IMR-90 (cell line): ENCODE measurements at regions not wholly inside any gene's neighbourhood (a gene's known extent, or its start where the extent isn't known, plus 50 kb on each side); places are given as distances from the start of the nearest gene placed in this dataset.

Source experiments
- ATAC-seq: fragments of 200-7000 bp; cut with Tn5 transposase; 2 replicates; pipeline ENCODE4 v1.9.1; 2020; ENCODE audit warnings: low read depth, mild to moderate bottlenecking, moderate library complexity
- BruUV-seq: library from RNA; stranded (reverse); fragments of 400-500 nt; replicated peaks from 2 replicates; lab custom pipeline; 2021; lab: Mats Ljungman, UMichigan
- CTCF ChIA-PET: fragments of 300-600 bp; formaldehyde crosslinking; extraction: SDS; loops from one replicate; lab custom pipeline; 2021; ENCODE audit warnings: antibody characterized with exemption; lab: Yijun Ruan, JAX
- POLR2A ChIA-PET: fragments of 300-600 bp; sonication (Branson Sonifier 250); formaldehyde crosslinking; loops from one replicate; lab custom pipeline; 2022; ENCODE audit warnings: antibody characterized with exemption; ENCODE audit not compliant: unreplicated experiment; lab: Charles Lee
- DNase-seq: peaks from one replicate; pipeline ENCODE4 v3.0.0; 2013
- H2AFZ ChIP-seq: replicated peaks from 2 replicates; pipeline ENCODE3; 2013; ENCODE audit warnings: low read length, mild to moderate bottlenecking; ENCODE audit not compliant: poor library complexity
- H2AK5ac ChIP-seq: 2 replicates; pipeline ENCODE4 v1.6.1; 2013; ENCODE audit warnings: low read depth, low read length, inconsistent platforms
- H2AK9ac ChIP-seq: replicated peaks from 2 replicates; pipeline ENCODE3; 2013; ENCODE audit warnings: mild to moderate bottlenecking, low read depth, low read length, moderate library complexity; ENCODE audit not compliant: poor library complexity
- H2BK120ac ChIP-seq: 2 replicates; pipeline ENCODE4 v1.6.1; 2013; ENCODE audit warnings: low read depth, low read length, inconsistent platforms
- H2BK15ac ChIP-seq: 3 replicates; pipeline ENCODE4 v1.6.1; 2013; ENCODE audit warnings: low read depth, low read length, inconsistent platforms
- H2BK20ac ChIP-seq: 2 replicates; pipeline ENCODE4 v1.6.1; 2013; ENCODE audit warnings: low read depth, mild to moderate bottlenecking, inconsistent platforms, low read length, moderate library complexity
- H2BK5ac ChIP-seq: 2 replicates; pipeline ENCODE4 v1.6.1; 2013; ENCODE audit warnings: mild to moderate bottlenecking, low read depth, low read length, inconsistent platforms; ENCODE audit not compliant: poor library complexity, severe bottlenecking
- H3K14ac ChIP-seq: replicated peaks from 2 replicates; pipeline ENCODE4 v1.6.1; 2013; ENCODE audit warnings: low read depth, low read length, inconsistent platforms
- H3K18ac ChIP-seq: 2 replicates; pipeline ENCODE4 v1.6.1; 2013; ENCODE audit warnings: low read depth, low read length, control low read depth
- H3K23ac ChIP-seq: 2 replicates; pipeline ENCODE4 v1.6.1; 2013; ENCODE audit warnings: low read depth, low read length, inconsistent platforms
- H3K27ac ChIP-seq: 2 replicates; pipeline ENCODE4 v1.5.1; 2013; ENCODE audit warnings: mild to moderate bottlenecking, control low read depth, low read length; ENCODE audit not compliant: insufficient read depth
- H3K27me3 ChIP-seq: 2 replicates; pipeline ENCODE4 v1.6.1; 2013; ENCODE audit warnings: low read length; ENCODE audit not compliant: control insufficient read depth, insufficient read depth
- H3K36me3 ChIP-seq: 2 replicates; pipeline ENCODE4 v1.6.1; 2013; ENCODE audit warnings: low read length, mixed read lengths; ENCODE audit not compliant: control insufficient read depth, insufficient read depth
- H3K4ac ChIP-seq: 2 replicates; pipeline ENCODE4 v1.6.1; 2013; ENCODE audit warnings: low read depth, low read length, inconsistent platforms
- H3K4me1 ChIP-seq: 2 replicates; pipeline ENCODE4 v1.6.1; 2013; ENCODE audit warnings: low read length, mixed read lengths; ENCODE audit not compliant: control insufficient read depth, insufficient read depth
- H3K4me2 ChIP-seq: 2 replicates; pipeline ENCODE4 v1.6.1; 2013; ENCODE audit warnings: low read depth, mild to moderate bottlenecking, control low read depth, low read length, moderate library complexity
- H3K4me3 ChIP-seq: 2 replicates; pipeline ENCODE4 v1.5.1; 2013; ENCODE audit warnings: low read depth, mild to moderate bottlenecking, control low read depth, low read length, moderate library complexity; ENCODE audit not compliant: insufficient read depth
- H3K56ac ChIP-seq: 2 replicates; pipeline ENCODE4 v1.6.1; 2013; ENCODE audit warnings: low read length, inconsistent platforms; ENCODE audit not compliant: insufficient read depth; ENCODE audit errors: extremely low read depth
- H3K79me1 ChIP-seq, 2 experiments: 2 replicates each; pipeline ENCODE4 v1.6.1; 2013; ENCODE audit warnings: low read length in 2 of 2, inconsistent platforms in 1 of 2, low read depth in 1 of 2
- H3K9ac ChIP-seq: 2 replicates; pipeline ENCODE4 v1.6.1; 2013; ENCODE audit warnings: low read depth, low read length, control low read depth
- H3K9me1 ChIP-seq: 2 replicates; pipeline ENCODE4 v1.6.1; 2013; ENCODE audit warnings: low read length, inconsistent platforms; ENCODE audit not compliant: insufficient read depth
- H3K9me3 ChIP-seq: 2 replicates; pipeline ENCODE4 v1.6.1; 2013; ENCODE audit warnings: low read length; ENCODE audit not compliant: control insufficient read depth, insufficient read depth
- H4K20me1 ChIP-seq: 2 replicates; pipeline ENCODE4 v1.6.1; 2013; ENCODE audit warnings: low read length, inconsistent platforms; ENCODE audit not compliant: insufficient read depth
- H4K5ac ChIP-seq: 2 replicates; pipeline ENCODE4 v1.6.1; 2013; ENCODE audit warnings: mild to moderate bottlenecking, low read depth, low read length, control low read depth
- H4K8ac ChIP-seq, 2 experiments: 2 replicates each; pipeline ENCODE4 v1.6.1; 2013; ENCODE audit warnings: low read depth in 2 of 2, low read length in 2 of 2, control low read depth in 1 of 2, inconsistent platforms in 1 of 2
- H4K91ac ChIP-seq: 2 replicates; pipeline ENCODE4 v1.6.1; 2013; ENCODE audit warnings: low read depth, low read length, inconsistent platforms; ENCODE audit not compliant: insufficient read depth
- BHLHE40 ChIP-seq: fragments of 150-350 bp; IDR thresholded peaks from 2 replicates; pipeline ENCODE4 v1.6.1; 2016; ENCODE audit warnings: mild to moderate bottlenecking, low read depth, low read length
- CHD1 ChIP-seq: IDR thresholded peaks from 2 replicates; pipeline ENCODE4 v1.6.1; 2012; ENCODE audit warnings: low read depth, low read length, improper control_type of control experiment
- CTCF ChIP-seq: conservative IDR thresholded peaks from 2 replicates; pipeline ENCODE4 v1.5.1; 2012; ENCODE audit warnings: mild to moderate bottlenecking, low read depth, low read length, improper control_type of control experiment
- ELK1 ChIP-seq: fragments of 150-350 bp; IDR thresholded peaks from 2 replicates; pipeline ENCODE4 v1.6.1; 2016; ENCODE audit warnings: low read depth, mild to moderate bottlenecking, low read length, moderate library complexity, borderline replicate concordance
- MAFK ChIP-seq: IDR thresholded peaks from 2 replicates; pipeline ENCODE4 v1.6.1; 2012; ENCODE audit warnings: low read depth, low read length, improper control_type of control experiment
- MAZ ChIP-seq: IDR thresholded peaks from 2 replicates; pipeline ENCODE4 v1.6.1; 2012; ENCODE audit warnings: low read depth, mild to moderate bottlenecking, low read length, improper control_type of control experiment, moderate library complexity, borderline replicate concordance
- MXI1 ChIP-seq: IDR thresholded peaks from 2 replicates; pipeline ENCODE4 v1.6.1; 2012; ENCODE audit warnings: low read depth, mild to moderate bottlenecking, low read length, moderate library complexity, borderline replicate concordance
- POLR2A ChIP-seq: IDR thresholded peaks from 2 replicates; pipeline ENCODE4 v1.6.1; 2012; ENCODE audit warnings: mild to moderate bottlenecking, low read depth, low read length
- RAD21 ChIP-seq: IDR thresholded peaks from 2 replicates; pipeline ENCODE4 v1.6.1; 2012; ENCODE audit warnings: low read length, improper control_type of control experiment
- RCOR1 ChIP-seq: IDR thresholded peaks from 2 replicates; pipeline ENCODE4 v1.6.1; 2012; ENCODE audit warnings: mild to moderate bottlenecking, low read length, improper control_type of control experiment; ENCODE audit not compliant: insufficient replicate concordance
- RFX5 ChIP-seq: IDR thresholded peaks from 2 replicates; pipeline ENCODE4 v1.8.0; 2012; ENCODE audit warnings: low read depth, mild to moderate bottlenecking, low read length, moderate library complexity
- SMC3 ChIP-seq: fragments of 150-350 bp; IDR thresholded peaks from 2 replicates; pipeline ENCODE4 v1.6.1; 2016; ENCODE audit warnings: low read depth, mild to moderate bottlenecking, antibody characterized with exemption, low read length, moderate library complexity
- USF2 ChIP-seq: fragments of 150-350 bp; IDR thresholded peaks from 2 replicates; pipeline ENCODE4 v1.6.1; 2017; ENCODE audit warnings: mild to moderate bottlenecking, antibody characterized with exemption, low read length, low read depth
- WGBS, 2 experiments: methylation state at CpG; one replicate each; pipeline versions ENCODE4 v1.1.5 to v1.1.7; 2013; ENCODE audit warnings: missing lambda C conversion rate in 2 of 2; ENCODE audit not compliant: insufficient read length in 1 of 2; ENCODE audit errors: extremely low coverage in 2 of 2; 5-methylcytosine and 5-hydroxymethylcytosine counted together
- dilution Hi-C: fragments of 300-500 bp; cut with HindIII; formaldehyde crosslinking; loops from one replicate; pipeline ENCODE4 v1.14.3; 2018; ENCODE audit warnings: low sequenced_read_pairs; ENCODE audit not compliant: unreplicated experiment
- in situ Hi-C: fragments of 300-500 bp; cut with MboI; formaldehyde crosslinking; loops from 3 replicates; pipeline ENCODE4 v1.14.3; 2019; ENCODE audit warnings: low sequenced_read_pairs, inconsistent platforms, mixed read lengths
- intact Hi-C: fragments of 100-400 bp; cut with micrococcal nuclease; formaldehyde crosslinking; loops from 2 replicates; pipeline ENCODE4 v1.10.0; 2022

GRCh38 chrX:139015627-139016026 lies 304.1 kb upstream of the FGF13 start:
- dilution Hi-C loops (no loop called here), in situ Hi-C loops (no loop called here), intact Hi-C loops (no loop called here)
- H3K79me1 ChIP-seq, result no peaks in the 10 kb centered on the region
- H2AK5ac ChIP-seq, result no peak overlapping the region
- no peaks in the 10 kb centered on the region for H3K9me1 ChIP-seq
- no peak overlapping the region for H3K14ac ChIP-seq
- no CpG with 5 or more reads among the region's 1 CpG for WGBS, 2 experiments
- H4K91ac ChIP-seq, result no peak overlapping the region
- no peak for DNase-seq
- POLR2A ChIA-PET, result no interaction called here
- CTCF ChIA-PET, result no interaction called here
- no peak overlapping the region for H3K56ac ChIP-seq
- H3K4me2 ChIP-seq, result no peak overlapping the region
- H4K5ac ChIP-seq, result no peak overlapping the region
- no peak overlapping the region for H3K27ac ChIP-seq
- no TSS peak for BruUV-seq
- no peak overlapping the region for H3K18ac ChIP-seq
- no peak overlapping the region for H3K4me3 ChIP-seq
- no peaks in the 10 kb centered on the region for H3K36me3 ChIP-seq
- H3K9ac ChIP-seq, result no peak overlapping the region
- H2AK9ac ChIP-seq, result no peak overlapping the region
- peaks cover 3% of the 10 kb centered on the region; the same call in 1 of the 2 replicates for H3K9me3 ChIP-seq
- no peak overlapping the region for H3K23ac ChIP-seq
- ATAC-seq, result no peak
- no peak overlapping the region for H2BK120ac ChIP-seq
- no peak overlapping the region for H2BK5ac ChIP-seq
- no peak overlapping the region for H3K4ac ChIP-seq
- H4K8ac ChIP-seq, result no peak overlapping the region
- TF ChIP-seq MAFK (no peak), RAD21 (no peak), RCOR1 (no peak), CHD1 (no peak), POLR2A (no peak), RFX5 (no peak), MXI1 (no peak), SMC3 (no peak), USF2 (no peak), CTCF (no peak), MAZ (no peak), BHLHE40 (no peak), ELK1 (no peak)
- H2BK15ac ChIP-seq, result no peak overlapping the region
- no peaks in the 10 kb centered on the region for H4K20me1 ChIP-seq
- H2BK20ac ChIP-seq, result no peak overlapping the region
- H3K4me1 ChIP-seq, result no peaks in the 10 kb centered on the region
- H3K27me3 ChIP-seq, result no peaks in the 10 kb centered on the region
- no peak overlapping the region for H2AFZ ChIP-seq
